Lower leg skin (tissue), 4 donors: ENCODE measurements at regions not wholly inside any gene's neighbourhood (a gene's known extent, or its start where the extent isn't known, plus 50 kb on each side); places are given as distances from the start of the nearest gene placed in this dataset.
"Not testable (repeated sequence)": the region's sequence is repeated elsewhere in the genome, so short reads cannot be mapped to it uniquely, and the experiment has no call there.

Source experiments
- DNase-seq, 2 donors: peaks; one replicate each; pipeline ENCODE4 v3.0.0-alpha.2; 2019; ENCODE audit warnings: low spot score in 2 of 2
- H3K4me3 ChIP-seq: fragments of 200-600 bp; sonication (generic); 2 replicates; pipeline ENCODE4 v1.5.1; 2017; ENCODE audit warnings: mild to moderate bottlenecking, low read depth; ENCODE audit not compliant: poor library complexity, severe bottlenecking
- POLR2A ChIP-seq, 2 donors: fragments of 450-650 bp; IDR thresholded peaks; one replicate each; pipeline ENCODE4 v1.6.1; 2016 to 2017; ENCODE audit warnings: antibody characterized with exemption in 2 of 2, mild to moderate bottlenecking in 1 of 2, moderate library complexity in 1 of 2
- WGBS, 2 donors: methylation state at CpG; one replicate each; pipeline ENCODE4 v1.1.5; 2018; 5-methylcytosine and 5-hydroxymethylcytosine counted together
- intact Hi-C: fragments of 100-400 bp; cut with DNase I; formaldehyde crosslinking; loops from one replicate; pipeline ENCODE4 v1.15.0; 2023; ENCODE audit warnings: low total_unique reads
- TF ChIP-seq, protein P1 (sequence below), 3 donors: fragments of 450-650 bp; IDR thresholded peaks; one replicate each; pipeline ENCODE4 v1.5.1; 2016; ENCODE audit warnings: antibody characterized with exemption in 3 of 3, mild to moderate bottlenecking in 3 of 3, moderate library complexity in 2 of 3

DNA sequence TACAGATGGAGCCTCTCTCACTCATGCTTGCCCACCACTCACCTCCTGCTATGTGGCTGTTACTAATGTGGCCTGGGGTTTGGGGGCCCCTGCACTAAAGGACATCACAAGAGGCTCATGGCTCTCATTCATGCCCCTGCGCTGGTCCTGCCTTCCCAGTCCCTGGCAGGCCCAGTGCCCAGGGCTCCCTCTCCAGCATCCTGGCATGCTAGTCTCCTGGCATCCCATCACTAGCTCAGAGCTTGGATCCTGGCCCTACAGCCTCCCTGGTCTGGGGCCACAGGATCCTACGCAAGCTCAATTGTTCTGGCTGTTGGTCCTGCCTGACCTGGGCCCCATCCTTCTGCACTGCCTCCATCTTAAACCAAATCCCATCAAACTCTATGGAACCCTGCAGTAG is 685.4 kb downstream of the PTPRU start:
- WGBS, 2 donors: 97 to 98% methylated on average over 2 of the region's 2 CpGs
- intact Hi-C loops: no loop called here
- no peak for TF ChIP-seq POLR2A (IDR thresholded peaks at IDR 0.05)
- TF ChIP-seq, protein P1, sequence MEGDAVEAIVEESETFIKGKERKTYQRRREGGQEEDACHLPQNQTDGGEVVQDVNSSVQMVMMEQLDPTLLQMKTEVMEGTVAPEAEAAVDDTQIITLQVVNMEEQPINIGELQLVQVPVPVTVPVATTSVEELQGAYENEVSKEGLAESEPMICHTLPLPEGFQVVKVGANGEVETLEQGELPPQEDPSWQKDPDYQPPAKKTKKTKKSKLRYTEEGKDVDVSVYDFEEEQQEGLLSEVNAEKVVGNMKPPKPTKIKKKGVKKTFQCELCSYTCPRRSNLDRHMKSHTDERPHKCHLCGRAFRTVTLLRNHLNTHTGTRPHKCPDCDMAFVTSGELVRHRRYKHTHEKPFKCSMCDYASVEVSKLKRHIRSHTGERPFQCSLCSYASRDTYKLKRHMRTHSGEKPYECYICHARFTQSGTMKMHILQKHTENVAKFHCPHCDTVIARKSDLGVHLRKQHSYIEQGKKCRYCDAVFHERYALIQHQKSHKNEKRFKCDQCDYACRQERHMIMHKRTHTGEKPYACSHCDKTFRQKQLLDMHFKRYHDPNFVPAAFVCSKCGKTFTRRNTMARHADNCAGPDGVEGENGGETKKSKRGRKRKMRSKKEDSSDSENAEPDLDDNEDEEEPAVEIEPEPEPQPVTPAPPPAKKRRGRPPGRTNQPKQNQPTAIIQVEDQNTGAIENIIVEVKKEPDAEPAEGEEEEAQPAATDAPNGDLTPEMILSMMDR (IDR thresholded peaks at IDR 0.05): no peak
- DNase-seq: no peak
- no peak overlapping the region for H3K4me3 ChIP-seq

DNA sequence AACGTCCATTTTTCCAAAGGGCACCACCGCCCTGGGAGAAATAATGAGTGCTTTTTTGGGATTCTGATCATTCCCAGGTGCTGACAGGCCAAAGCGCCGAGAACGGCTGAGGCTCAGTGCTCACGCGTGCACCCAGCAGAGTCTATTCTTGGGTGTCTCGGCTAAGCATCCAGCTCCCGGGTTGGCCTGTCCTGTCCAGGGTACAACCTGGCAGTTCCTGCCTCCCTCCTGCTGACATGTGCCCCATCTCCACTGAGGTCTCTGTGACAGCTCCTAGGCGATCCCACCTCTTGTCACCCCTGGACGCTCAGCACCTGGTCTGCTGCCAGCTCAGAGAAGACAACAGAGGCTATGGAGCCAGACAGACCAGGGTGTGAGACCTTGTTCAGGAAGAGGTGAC is 684.5 kb downstream of the PTPRU start:
- no peak overlapping the region for H3K4me3 ChIP-seq
- 55 to 65% methylated on average over 11 of the region's 11 CpGs for WGBS, 2 donors
- intact Hi-C loops: no loop called here
- DNase-seq: no peak
- TF ChIP-seq, protein P1 (IDR thresholded peaks at IDR 0.05): no peak
- no peak for TF ChIP-seq POLR2A (IDR thresholded peaks at IDR 0.05)

DNA sequence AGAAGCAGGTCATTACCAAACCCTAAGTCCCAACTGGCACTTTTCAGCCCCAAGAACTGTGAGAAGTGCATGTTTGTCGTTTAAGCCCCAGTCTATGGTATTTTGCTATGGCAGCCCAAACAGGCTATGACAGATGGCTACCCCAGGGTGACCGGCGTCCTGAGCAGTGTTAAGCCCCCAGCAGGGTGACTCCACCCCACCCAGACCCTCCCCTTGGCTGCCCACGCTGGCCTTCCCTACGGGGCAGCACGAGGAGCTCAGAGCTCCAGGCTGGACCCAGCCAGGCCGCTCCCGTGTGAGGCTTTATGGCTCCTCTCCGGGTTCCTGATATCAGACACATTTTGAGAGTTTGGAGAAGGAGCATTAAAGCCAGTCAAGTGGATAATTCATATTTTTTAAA is 684.0 kb downstream of the PTPRU start:
- TF ChIP-seq, protein P1 (IDR thresholded peaks at IDR 0.05): no peak
- TF ChIP-seq POLR2A (IDR thresholded peaks at IDR 0.05): no peak
- WGBS, 2 donors: 56 to 76% methylated on average over 9 of the region's 9 CpGs
- intact Hi-C loops: no loop called here
- H3K4me3 ChIP-seq: no peak overlapping the region
- no peak for DNase-seq

DNA sequence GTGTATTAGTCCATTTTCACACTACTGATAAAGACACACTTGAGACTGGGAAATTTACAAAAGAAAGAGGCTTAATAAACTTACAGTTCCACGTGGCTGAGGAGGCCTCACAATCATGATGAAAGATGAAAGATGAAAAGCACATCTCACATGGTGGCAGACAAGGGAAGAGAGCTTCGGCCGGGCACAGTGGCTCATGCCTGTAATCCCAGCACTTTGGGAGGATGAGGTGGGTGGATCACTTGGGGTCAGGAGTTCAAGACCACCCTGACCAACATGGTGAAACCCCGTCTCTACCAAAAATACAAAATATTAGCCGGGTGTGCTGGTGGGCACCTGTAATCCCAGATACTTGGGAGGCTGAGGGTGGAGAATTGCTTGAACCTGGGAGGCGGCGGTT is 682.7 kb downstream of the PTPRU start:
- intact Hi-C loops, DNase-seq, H3K4me3 ChIP-seq: not testable (repeated sequence)
- WGBS, 2 donors: 83 to 87% methylated on average over 7 of the region's 7 CpGs

DNA sequence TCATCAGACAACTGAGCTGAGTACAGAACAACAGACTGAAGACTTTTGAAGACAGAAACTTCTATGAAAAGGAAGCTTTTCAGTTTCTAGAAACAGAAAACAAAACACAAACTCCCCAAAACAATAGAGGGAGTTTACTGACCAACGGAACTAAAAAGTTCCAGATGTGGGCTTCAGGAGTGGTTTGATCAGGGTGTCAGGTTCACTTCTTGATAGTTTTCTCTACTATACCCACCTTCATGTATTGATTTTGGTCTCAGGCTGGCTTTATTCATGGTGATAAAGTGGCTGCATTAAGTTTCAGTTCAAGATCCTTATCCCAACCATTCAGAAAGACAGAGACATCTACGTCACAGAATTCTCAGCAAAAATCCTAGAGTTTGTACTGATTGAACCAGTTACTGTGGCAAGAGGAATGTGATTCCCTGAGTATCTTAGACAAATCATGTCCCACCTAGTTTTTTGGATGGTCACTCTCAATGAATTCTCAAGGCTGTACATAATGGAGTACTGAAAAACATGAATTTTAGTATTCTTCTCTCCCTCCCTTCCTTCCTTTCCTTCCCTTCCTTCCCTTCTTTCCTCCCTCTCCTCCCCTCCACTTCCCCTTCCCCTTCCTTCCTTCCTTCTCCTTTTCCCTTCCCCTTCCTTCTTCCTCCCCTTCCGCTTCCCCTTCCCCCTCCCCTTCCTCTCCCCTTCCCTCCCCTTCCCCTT is 680.5 kb downstream of the PTPRU start:
- no peak for TF ChIP-seq POLR2A (IDR thresholded peaks at IDR 0.05)
- intact Hi-C loops: no loop called here
- no peak overlapping the region for H3K4me3 ChIP-seq
- no peak for DNase-seq
- WGBS, 2 donors: 86 to 88% methylated on average over 3 of the region's 3 CpGs

DNA sequence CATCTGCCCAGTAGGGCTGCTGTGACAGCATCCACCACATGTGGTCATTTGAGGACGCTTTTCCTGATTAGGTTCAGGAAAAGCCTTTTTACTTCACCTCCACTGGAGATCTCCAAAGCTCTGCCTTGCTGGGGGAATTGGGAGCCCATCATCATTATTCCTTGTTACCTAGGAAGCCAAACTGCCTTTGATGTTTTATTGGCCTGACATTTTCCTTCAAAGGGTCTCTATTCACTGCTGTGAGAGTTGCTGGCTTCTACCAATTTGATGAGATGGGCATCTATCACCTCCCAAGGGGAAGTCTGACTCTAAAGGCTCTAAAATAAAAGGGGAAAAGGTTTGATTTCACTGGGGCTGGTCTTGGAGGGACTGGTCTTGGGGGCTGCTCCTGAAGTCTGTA is 678.6 kb downstream of the PTPRU start:
- no peak for TF ChIP-seq POLR2A (IDR thresholded peaks at IDR 0.05)
- TF ChIP-seq, protein P1 (IDR thresholded peaks at IDR 0.05): no peak
- no peak for DNase-seq
- no peak overlapping the region for H3K4me3 ChIP-seq
- 0 to 64% methylated on average over 1 of the region's 1 CpG for WGBS, 2 donors
- intact Hi-C loops: no loop called here

DNA sequence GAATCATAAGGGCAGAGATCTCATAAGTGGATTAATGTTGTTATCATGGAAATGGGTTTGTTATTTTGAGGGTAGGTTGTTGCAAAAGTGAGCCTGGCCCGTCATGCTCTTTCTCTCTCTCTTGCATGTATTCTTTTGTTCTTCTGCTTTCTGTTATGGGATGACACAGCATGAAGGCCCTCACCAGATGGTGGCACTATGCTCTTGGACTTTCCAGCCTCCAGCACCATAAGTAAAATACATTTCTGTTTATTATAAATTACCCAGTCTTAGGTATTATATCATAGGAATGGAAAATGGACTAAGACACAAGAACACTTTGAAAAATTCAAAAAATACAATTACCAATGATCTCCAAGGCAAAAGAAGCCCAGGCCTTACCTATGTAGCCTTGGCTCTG is 676.1 kb downstream of the PTPRU start:
- TF ChIP-seq POLR2A (IDR thresholded peaks at IDR 0.05): no peak
- TF ChIP-seq, protein P1 (IDR thresholded peaks at IDR 0.05): no peak
- no peak for DNase-seq
- 38 to 43% methylated on average over 1 of the region's 1 CpG for WGBS, 2 donors
- intact Hi-C loops: no loop called here
- no peak overlapping the region for H3K4me3 ChIP-seq
